Left kidney (tissue), 1 donor: ENCODE measurements at regions not wholly inside any gene's neighbourhood (a gene's known extent, or its start where the extent isn't known, plus 50 kb on each side); places are given as distances from the start of the nearest gene placed in this dataset.
A peak's percentile ranks its signal among the peaks of the same experiment; 100 is the strongest.
"Not testable (repeated sequence)": the region's sequence is repeated elsewhere in the genome, so short reads cannot be mapped to it uniquely, and the experiment has no call there.

Source experiments
- DNase-seq: peaks from one replicate; pipeline ENCODE4 v3.0.0-alpha.2; 2013

GRCh38 chr5:122600924-122601323 lies 174.0 kb upstream of the SNX2 start:
- DNase-seq = no peak

- DNase-seq = no peak
Observed at GRCh38 chr5:122602700-122603099, 172.2 kb upstream of the SNX2 start.

- DNase-seq = no peak
Observed at GRCh38 chr5:122605236-122605635, 169.6 kb upstream of the SNX2 start.

GRCh38 chr5:122607818-122608217 lies 167.1 kb upstream of the SNX2 start:
- DNase-seq = no peak

GRCh38 chr5:122608222-122608621 lies 166.7 kb upstream of the SNX2 start:
- DNase-seq = no peak

GRCh38 chr5:122611406-122611805 lies 163.5 kb upstream of the SNX2 start:
- DNase-seq = peak; percentile 66

GRCh38 chr5:122612901-122613300 lies 162.0 kb upstream of the SNX2 start:
- DNase-seq = no peak

- DNase-seq = no peak
Observed at GRCh38 chr5:122615146-122615545, 159.7 kb upstream of the SNX2 start.

GRCh38 chr5:122615832-122616231 lies 159.0 kb upstream of the SNX2 start:
- no peak for DNase-seq

- DNase-seq = not testable (repeated sequence)
Observed at GRCh38 chr5:122618046-122618445, 156.8 kb upstream of the SNX2 start.

- not testable (repeated sequence) for DNase-seq
Observed at GRCh38 chr5:122620768-122621167, 154.1 kb upstream of the SNX2 start.

- DNase-seq = not testable (repeated sequence)
Observed at GRCh38 chr5:122628714-122629113, 146.2 kb upstream of the SNX2 start.

- no peak for DNase-seq
Observed at GRCh38 chr5:122629121-122629677, 145.7 kb upstream of the SNX2 start.

GRCh38 chr5:122638581-122638980 lies 136.3 kb upstream of the SNX2 start:
- no peak for DNase-seq

- DNase-seq = no peak
Observed at GRCh38 chr5:122639033-122639432, 135.8 kb upstream of the SNX2 start.

- DNase-seq = no peak
Observed at GRCh38 chr5:122639864-122640263, 135.0 kb upstream of the SNX2 start.

GRCh38 chr5:122649080-122649479 lies 125.8 kb upstream of the SNX2 start:
- DNase-seq = no peak

GRCh38 chr5:122653087-122654017 lies 121.5 kb upstream of the SNX2 start:
- no peak for DNase-seq

- DNase-seq = no peak
Observed at GRCh38 chr5:122656160-122656559, 118.7 kb upstream of the SNX2 start.

- DNase-seq = no peak
Observed at GRCh38 chr5:122656577-122656976, 118.3 kb upstream of the SNX2 start.

- no peak for DNase-seq
Observed at GRCh38 chr5:122661496-122662180, 113.2 kb upstream of the SNX2 start.

- DNase-seq = no peak
Observed at GRCh38 chr5:122665051-122665450, 109.8 kb upstream of the SNX2 start.

- DNase-seq = no peak
Observed at GRCh38 chr5:122668552-122668951, 106.3 kb upstream of the SNX2 start.
